ENCODE measurements at regions not wholly inside any gene's neighbourhood (a gene's known extent, or its start where the extent isn't known, plus 50 kb on each side); places are given as distances from the start of the nearest gene placed in this dataset.
"Not testable (repeated sequence)": the region's sequence is repeated elsewhere in the genome, so short reads cannot be mapped to it uniquely, and the experiment has no call there.

- CTCF ChIA-PET = interaction anchor here (0.8 kb wide), 1 partner anchor 24 kb away, joined by 3 read pairs; no protein-coding TSS in a partner anchor
Observed at GRCh38 chr6:2611092-2611491, 139.6 kb downstream of the MYLK4 start.

DNA sequence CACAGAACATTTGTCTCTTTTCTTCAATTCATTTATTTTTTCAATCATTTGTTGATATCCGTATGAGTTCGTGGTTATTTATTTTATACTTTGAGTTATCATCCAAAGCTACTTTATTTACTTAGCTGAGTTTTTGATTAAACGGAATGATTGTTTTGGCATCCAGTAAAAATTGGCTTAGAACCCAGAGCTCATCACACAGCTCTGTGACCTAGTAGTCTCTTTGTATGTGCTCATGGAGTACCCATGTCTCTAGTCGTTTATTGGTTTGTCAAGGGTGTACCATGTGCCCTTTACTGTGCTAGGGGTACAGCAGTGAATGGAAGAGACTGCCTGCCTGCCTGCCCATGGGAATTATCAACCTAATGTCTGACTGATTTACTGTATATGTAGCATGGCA lies 142.2 kb downstream of the MYLK4 start:
- H3K27me3 ChIP-seq (replicated peaks in 2 of 5; ENCODE audit: control insufficient read depth in 4 of 5, insufficient read depth in 5 of 5, low read length in 4 of 5) = no peaks in the 10 kb centered on the region
- DNase-seq = no peak
- ChIA-PET POLR2A (no interaction called here), CTCF (no interaction called here)
- 100% methylated on average over 1 of the region's 4 CpGs for WGBS (ENCODE audit: insufficient coverage)
- H3K4me1 ChIP-seq (ENCODE audit: control extremely low read depth in 1 of 4, control insufficient read depth in 4 of 4, insufficient read depth in 4 of 4, low read length in 3 of 4) = no peaks in the 10 kb centered on the region
- no peak overlapping the region for H3K4me3 ChIP-seq (ENCODE audit: control insufficient read depth in 1 of 7, extremely low read depth in 1 of 7, insufficient read depth in 4 of 7, low read depth in 2 of 7, low read length in 6 of 7)
- H3K9me3 ChIP-seq (ENCODE audit: control extremely low read depth in 1 of 5, control insufficient read depth in 4 of 5, insufficient read depth in 2 of 5, low read depth in 1 of 5, low read length in 4 of 5) = no peaks in the 10 kb centered on the region
- H3K36me3 ChIP-seq (ENCODE audit: control insufficient read depth in 4 of 4, insufficient read depth in 4 of 4, low read length in 3 of 4) = no peaks in the 10 kb centered on the region
- H3K27ac ChIP-seq (ENCODE audit: insufficient read depth in 1 of 2, low read depth in 1 of 2, low read length in 2 of 2, poor library complexity in 1 of 2, severe bottlenecking in 2 of 2) = no peak overlapping the region

More at GRCh38 chr6:2611092-2611491, 139.6 kb downstream of the MYLK4 start:
- Histone ChIP-seq H3K4me1 (ENCODE audit: control extremely low read depth in 1 of 4, control insufficient read depth in 4 of 4, insufficient read depth in 4 of 4, low read length in 3 of 4) (no peaks in the 10 kb centered on the region), H3K36me3 (ENCODE audit: control insufficient read depth in 4 of 4, insufficient read depth in 4 of 4, low read length in 3 of 4) (no peaks in the 10 kb centered on the region), H3K27me3 (replicated peaks in 2 of 5; ENCODE audit: control insufficient read depth in 4 of 5, insufficient read depth in 5 of 5, low read length in 4 of 5) (no peaks in the 10 kb centered on the region), H3K27ac (ENCODE audit: insufficient read depth in 1 of 2, low read depth in 1 of 2, low read length in 2 of 2, poor library complexity in 1 of 2, severe bottlenecking in 2 of 2) (no peak overlapping the region), H3K4me3 (ENCODE audit: control insufficient read depth in 1 of 7, extremely low read depth in 1 of 7, insufficient read depth in 4 of 7, low read depth in 2 of 7, low read length in 6 of 7) (no peak overlapping the region), H3K9me3 (ENCODE audit: control extremely low read depth in 1 of 5, control insufficient read depth in 4 of 5, insufficient read depth in 2 of 5, low read depth in 1 of 5, low read length in 4 of 5) (peaks cover 0 to 3% (median 0%) of the 10 kb centered on the region in 5 experiments)
- no CpG with 5 or more reads among the region's 2 CpGs for WGBS (ENCODE audit: insufficient coverage)
- peak in 2 of 3 donors; percentile 6 to 16 for DNase-seq
- POLR2A ChIA-PET = interaction anchor here (0.6 kb wide), 1 partner anchor 926 kb away, joined by 3 read pairs; no protein-coding TSS in a partner anchor

DNA sequence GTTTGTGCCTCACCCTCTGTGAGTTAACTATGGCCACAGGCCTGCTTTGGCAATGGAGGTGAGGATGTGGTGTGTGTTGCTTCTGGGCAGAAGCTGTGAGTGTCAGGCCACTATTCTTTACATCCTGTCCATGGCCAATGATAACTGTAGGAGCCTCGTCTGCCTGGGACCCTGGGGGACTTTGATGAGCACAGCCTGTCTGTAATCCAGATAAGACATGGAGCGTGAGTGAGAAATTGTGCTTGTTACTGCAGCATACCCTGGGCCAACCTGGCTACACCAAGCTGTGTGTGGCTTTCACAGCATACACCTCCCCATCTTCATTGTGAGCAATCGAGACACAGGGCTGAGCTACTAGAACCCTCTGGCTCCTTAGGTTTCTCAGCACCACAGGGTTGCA lies 150.4 kb downstream of the MYLK4 start:
- no peak overlapping the region for H3K4me3 ChIP-seq (ENCODE audit: control insufficient read depth in 1 of 7, extremely low read depth in 1 of 7, insufficient read depth in 4 of 7, low read depth in 2 of 7, low read length in 6 of 7)
- no peaks in the 10 kb centered on the region for H3K9me3 ChIP-seq (ENCODE audit: control extremely low read depth in 1 of 5, control insufficient read depth in 4 of 5, insufficient read depth in 2 of 5, low read depth in 1 of 5, low read length in 4 of 5)
- CTCF ChIA-PET = interaction anchor here (1.3 to 1.6 kb wide), 3 partner anchors 19 to 76 kb away, joined by 3 to 6 read pairs (median 4); no protein-coding TSS in a partner anchor
- H3K27ac ChIP-seq (ENCODE audit: insufficient read depth in 1 of 2, low read depth in 1 of 2, low read length in 2 of 2, poor library complexity in 1 of 2, severe bottlenecking in 2 of 2) = no peak overlapping the region
- WGBS (ENCODE audit: insufficient coverage) = 100% methylated on average over 1 of the region's 3 CpGs
- no peaks in the 10 kb centered on the region for H3K27me3 ChIP-seq (replicated peaks in 2 of 5; ENCODE audit: control insufficient read depth in 4 of 5, insufficient read depth in 5 of 5, low read length in 4 of 5)
- peaks cover 0 to 19% (median 7%) of the 10 kb centered on the region in 4 experiments for H3K4me1 ChIP-seq (ENCODE audit: control extremely low read depth in 1 of 4, control insufficient read depth in 4 of 4, insufficient read depth in 4 of 4, low read length in 3 of 4)
- POLR2A ChIA-PET = no interaction called here
- H3K36me3 ChIP-seq (ENCODE audit: control insufficient read depth in 4 of 4, insufficient read depth in 4 of 4, low read length in 3 of 4) = no peaks in the 10 kb centered on the region
- no peak for DNase-seq

DNA sequence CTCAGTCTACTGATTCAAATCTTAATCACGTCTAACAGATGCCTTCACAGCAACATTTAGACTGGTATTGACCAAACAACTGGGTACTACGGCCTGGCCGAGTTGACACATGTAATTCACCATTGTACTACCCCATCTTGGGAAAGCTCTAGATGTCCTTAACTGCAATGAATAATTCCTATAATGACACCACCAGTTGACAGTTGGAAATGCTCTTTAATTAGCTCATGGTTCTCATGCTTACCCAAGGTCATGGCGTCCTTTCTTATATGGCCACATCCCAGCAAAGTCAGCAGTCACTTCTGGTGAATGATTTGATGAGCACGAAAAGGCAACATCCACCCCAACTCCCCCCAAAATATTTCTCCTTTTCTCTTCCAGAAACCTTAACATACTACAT lies 150.9 kb downstream of the MYLK4 start:
- H3K9me3 ChIP-seq (ENCODE audit: control extremely low read depth in 1 of 5, control insufficient read depth in 4 of 5, insufficient read depth in 2 of 5, low read depth in 1 of 5, low read length in 4 of 5) = no peaks in the 10 kb centered on the region
- POLR2A ChIA-PET = no interaction called here
- H3K27me3 ChIP-seq (replicated peaks in 2 of 5; ENCODE audit: control insufficient read depth in 4 of 5, insufficient read depth in 5 of 5, low read length in 4 of 5) = no peaks in the 10 kb centered on the region
- WGBS (ENCODE audit: insufficient coverage) = 98% methylated on average over 4 of the region's 5 CpGs
- CTCF ChIA-PET = interaction anchor here (1.3 to 1.6 kb wide), 3 partner anchors 18 to 76 kb away, joined by 3 to 6 read pairs (median 4); no protein-coding TSS in a partner anchor
- H3K27ac ChIP-seq (ENCODE audit: insufficient read depth in 1 of 2, low read depth in 1 of 2, low read length in 2 of 2, poor library complexity in 1 of 2, severe bottlenecking in 2 of 2) = no peak overlapping the region
- H3K36me3 ChIP-seq (ENCODE audit: control insufficient read depth in 4 of 4, insufficient read depth in 4 of 4, low read length in 3 of 4) = no peaks in the 10 kb centered on the region
- no peak for DNase-seq
- H3K4me1 ChIP-seq (ENCODE audit: control extremely low read depth in 1 of 4, control insufficient read depth in 4 of 4, insufficient read depth in 4 of 4, low read length in 3 of 4) = peaks cover 0 to 19% (median 7%) of the 10 kb centered on the region in 4 experiments
- H3K4me3 ChIP-seq (ENCODE audit: control insufficient read depth in 1 of 7, extremely low read depth in 1 of 7, insufficient read depth in 4 of 7, low read depth in 2 of 7, low read length in 6 of 7) = no peak overlapping the region

- ChIA-PET POLR2A (no interaction called here), CTCF (no interaction called here)
- Histone ChIP-seq H3K4me3 (ENCODE audit: control insufficient read depth in 1 of 7, extremely low read depth in 1 of 7, insufficient read depth in 4 of 7, low read depth in 2 of 7, low read length in 6 of 7) (no peak overlapping the region), H3K36me3 (ENCODE audit: control insufficient read depth in 4 of 4, insufficient read depth in 4 of 4, low read length in 3 of 4) (no peaks in the 10 kb centered on the region), H3K4me1 (ENCODE audit: control extremely low read depth in 1 of 4, control insufficient read depth in 4 of 4, insufficient read depth in 4 of 4, low read length in 3 of 4) (peaks cover 0 to 19% (median 7%) of the 10 kb centered on the region in 4 experiments), H3K9me3 (ENCODE audit: control extremely low read depth in 1 of 5, control insufficient read depth in 4 of 5, insufficient read depth in 2 of 5, low read depth in 1 of 5, low read length in 4 of 5) (no peaks in the 10 kb centered on the region), H3K27ac (ENCODE audit: insufficient read depth in 1 of 2, low read depth in 1 of 2, low read length in 2 of 2, poor library complexity in 1 of 2, severe bottlenecking in 2 of 2) (no peak overlapping the region), H3K27me3 (replicated peaks in 2 of 5; ENCODE audit: control insufficient read depth in 4 of 5, insufficient read depth in 5 of 5, low read length in 4 of 5) (no peaks in the 10 kb centered on the region)
- 100% methylated on average over 4 of the region's 6 CpGs for WGBS (ENCODE audit: insufficient coverage)
- no peak for DNase-seq
Observed at GRCh38 chr6:2598867-2599266, 151.9 kb downstream of the MYLK4 start.

DNA sequence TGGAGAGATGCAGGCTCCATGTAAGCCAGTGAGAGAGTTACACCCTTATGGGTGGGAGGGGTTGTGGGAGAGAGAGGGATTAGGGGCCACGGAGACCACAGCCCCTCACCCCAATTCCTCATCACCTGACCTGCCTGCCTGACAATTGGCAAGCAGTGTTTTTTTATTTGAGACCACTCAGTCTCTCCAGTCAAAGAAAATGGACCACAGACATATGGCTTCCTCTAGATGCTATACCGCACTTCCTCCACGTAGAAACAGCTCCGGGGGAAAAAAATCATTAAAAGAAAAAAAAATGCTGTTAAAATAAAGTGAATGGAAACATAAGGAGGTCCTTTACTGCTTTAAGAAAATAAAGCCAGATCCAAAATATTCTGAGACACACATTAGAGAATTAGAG lies 152.7 kb downstream of the MYLK4 start:
- H3K4me1 ChIP-seq (ENCODE audit: control extremely low read depth in 1 of 4, control insufficient read depth in 4 of 4, insufficient read depth in 4 of 4, low read length in 3 of 4) = peaks cover 0 to 19% (median 7%) of the 10 kb centered on the region in 4 experiments
- peak; percentile 20 to 84 (median 70) for DNase-seq
- WGBS (ENCODE audit: insufficient coverage) = no CpG with 5 or more reads among the region's 4 CpGs
- no peaks in the 10 kb centered on the region for H3K27me3 ChIP-seq (replicated peaks in 2 of 5; ENCODE audit: control insufficient read depth in 4 of 5, insufficient read depth in 5 of 5, low read length in 4 of 5)
- no peaks in the 10 kb centered on the region for H3K36me3 ChIP-seq (ENCODE audit: control insufficient read depth in 4 of 4, insufficient read depth in 4 of 4, low read length in 3 of 4)
- H3K27ac ChIP-seq (ENCODE audit: insufficient read depth in 1 of 2, low read depth in 1 of 2, low read length in 2 of 2, poor library complexity in 1 of 2, severe bottlenecking in 2 of 2) = no peak overlapping the region
- CTCF ChIA-PET = interaction anchor here (0.7 kb wide), 1 partner anchor 1018 kb away, joined by 3 read pairs; no protein-coding TSS in a partner anchor
- no peak overlapping the region for H3K4me3 ChIP-seq (ENCODE audit: control insufficient read depth in 1 of 7, extremely low read depth in 1 of 7, insufficient read depth in 4 of 7, low read depth in 2 of 7, low read length in 6 of 7)
- POLR2A ChIA-PET = no interaction called here
- H3K9me3 ChIP-seq (ENCODE audit: control extremely low read depth in 1 of 5, control insufficient read depth in 4 of 5, insufficient read depth in 2 of 5, low read depth in 1 of 5, low read length in 4 of 5) = no peaks in the 10 kb centered on the region

- CTCF ChIA-PET = interaction anchor here (0.7 kb wide), 1 partner anchor 1017 kb away, joined by 3 read pairs; no protein-coding TSS in a partner anchor
- H3K4me1 ChIP-seq (ENCODE audit: control extremely low read depth in 1 of 4, control insufficient read depth in 4 of 4, insufficient read depth in 4 of 4, low read length in 3 of 4) = peaks cover 0 to 19% (median 7%) of the 10 kb centered on the region in 4 experiments
- H3K27me3 ChIP-seq (replicated peaks in 2 of 5; ENCODE audit: control insufficient read depth in 4 of 5, insufficient read depth in 5 of 5, low read length in 4 of 5); H3K27ac ChIP-seq (ENCODE audit: insufficient read depth in 1 of 2, low read depth in 1 of 2, low read length in 2 of 2, poor library complexity in 1 of 2, severe bottlenecking in 2 of 2); POLR2A ChIA-PET; DNase-seq; H3K4me3 ChIP-seq (ENCODE audit: control insufficient read depth in 1 of 7, extremely low read depth in 1 of 7, insufficient read depth in 4 of 7, low read depth in 2 of 7, low read length in 6 of 7); H3K36me3 ChIP-seq (ENCODE audit: control insufficient read depth in 4 of 4, insufficient read depth in 4 of 4, low read length in 3 of 4); H3K9me3 ChIP-seq (ENCODE audit: control extremely low read depth in 1 of 5, control insufficient read depth in 4 of 5, insufficient read depth in 2 of 5, low read depth in 1 of 5, low read length in 4 of 5): not testable (repeated sequence)
- no CpG with 5 or more reads among the region's 2 CpGs for WGBS (ENCODE audit: insufficient coverage)
Observed at GRCh38 chr6:2597457-2597856, 153.3 kb downstream of the MYLK4 start.
